ENCODE measurements at regions not wholly inside any gene's neighbourhood (a gene's known extent, or its start where the extent isn't known, plus 50 kb on each side); places are given as distances from the start of the nearest gene placed in this dataset.
"Not testable (repeated sequence)": the region's sequence is repeated elsewhere in the genome, so short reads cannot be mapped to it uniquely, and the experiment has no call there.

DNA sequence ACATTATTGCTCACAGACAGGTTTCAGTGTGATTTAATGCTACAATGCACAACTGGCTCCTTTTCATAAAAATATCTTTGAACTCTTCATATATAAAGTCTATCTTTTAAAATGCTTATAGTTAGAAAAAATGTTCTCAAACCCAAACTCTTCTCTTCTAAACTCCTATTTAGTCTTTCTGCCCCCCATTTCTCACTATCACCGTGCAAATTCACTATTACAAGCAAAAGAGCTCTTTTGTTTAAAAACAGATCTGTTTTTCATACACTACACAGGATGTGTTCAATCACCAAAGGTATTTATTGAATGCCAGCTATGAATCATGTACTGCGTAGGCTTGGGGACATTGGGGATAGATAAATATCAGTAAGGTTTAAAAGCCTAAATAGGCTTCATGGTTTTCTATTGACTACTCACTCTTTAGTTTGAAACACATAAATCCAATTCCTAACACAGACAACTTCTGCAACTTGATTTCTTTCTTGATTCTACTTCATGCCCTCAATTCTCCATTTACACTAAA lies 692.3 kb downstream of the C12orf50 start:
- TF ChIP-seq CTCF (IDR thresholded peaks at IDR 0.05), result no peak
- no peaks in the 10 kb centered on the region for H3K36me3 ChIP-seq (ENCODE audit: insufficient read depth, low read length)

DNA sequence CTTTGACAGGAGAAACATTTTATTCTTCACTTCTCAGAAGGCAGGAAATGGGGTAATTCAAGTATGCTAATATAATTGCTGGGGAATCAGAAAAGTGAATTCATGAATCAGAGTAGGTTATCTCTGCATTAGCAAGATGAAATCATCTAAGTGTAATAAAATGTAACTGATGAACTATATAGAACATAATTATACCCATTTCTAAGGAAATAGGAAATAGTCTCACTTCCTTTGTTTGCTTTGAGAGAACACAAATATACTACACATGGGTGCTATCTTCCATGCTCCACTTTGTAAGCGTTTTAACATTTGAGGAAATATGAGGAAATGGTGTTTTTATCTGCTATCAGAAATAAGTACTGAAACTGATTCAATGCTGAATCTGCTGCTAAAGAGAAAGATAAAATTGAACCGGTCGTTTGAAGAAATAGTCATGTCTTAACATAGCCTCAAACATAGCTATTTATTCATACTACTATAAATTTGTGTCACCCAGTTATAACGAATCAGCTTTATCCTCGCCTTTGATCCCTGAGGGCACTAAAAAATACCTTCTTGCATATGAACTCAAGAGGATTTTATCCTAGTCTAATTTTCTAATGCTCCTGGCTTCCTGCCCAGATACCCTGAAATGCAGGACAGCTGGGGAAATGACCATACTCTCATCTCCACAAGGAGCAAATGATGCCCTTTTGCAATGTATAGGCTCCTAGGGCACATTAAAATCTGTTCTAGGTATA lies 696.0 kb downstream of the C12orf50 start:
- no peak overlapping the region for H3K4me3 ChIP-seq (ENCODE audit: low read length)
- Mint-ChIP-seq H3K4me1 (ENCODE audit: low read depth) (no peaks in the 10 kb centered on the region), H3K36me3 (ENCODE audit: low read depth) (no peaks in the 10 kb centered on the region), H3K9me3 (no peaks in the 10 kb centered on the region), H3K4me3 (no peak overlapping the region), H3K27ac (no peak overlapping the region), H3K27me3 (no peaks in the 10 kb centered on the region)
- ChIA-PET POLR2A (no interaction called here), CTCF (no interaction called here)
- ATAC-seq (ENCODE audit: poor library complexity) (no peak), DNase-seq (no peak)
- H3K9me3 ChIP-seq (ENCODE audit: control insufficient read depth in 1 of 2, insufficient read depth in 1 of 2, low read length in 2 of 2), result peaks cover 0 to 15% of the 10 kb centered on the region in 2 experiments
- H3K4me1 ChIP-seq (ENCODE audit: insufficient read depth, low read length), result no peaks in the 10 kb centered on the region
- no peak for TF ChIP-seq CTCF (IDR thresholded peaks at IDR 0.05)
- H3K27ac ChIP-seq (ENCODE audit: low read depth in 1 of 2, low read length in 2 of 2), result no peak overlapping the region
- no peaks in the 10 kb centered on the region for H3K36me3 ChIP-seq (ENCODE audit: insufficient read depth, low read length)
- intact Hi-C loops (cut with DNase I, micrococcal nuclease), result no loop called here
- no peaks in the 10 kb centered on the region for H3K27me3 ChIP-seq (ENCODE audit: control insufficient read depth in 1 of 2, insufficient read depth in 2 of 2, low read length in 2 of 2)

More for the DNA sequence above, 692.3 kb downstream of the C12orf50 start:
- H3K27me3 Mint-ChIP-seq, result no peaks in the 10 kb centered on the region
- no peaks in the 10 kb centered on the region for H3K36me3 Mint-ChIP-seq (ENCODE audit: low read depth)
- Histone ChIP-seq H3K27me3 (ENCODE audit: control insufficient read depth in 1 of 2, insufficient read depth in 2 of 2, low read length in 2 of 2) (no peaks in the 10 kb centered on the region), H3K4me1 (ENCODE audit: insufficient read depth, low read length) (no peaks in the 10 kb centered on the region), H3K9me3 (ENCODE audit: control insufficient read depth in 1 of 2, insufficient read depth in 1 of 2, low read length in 2 of 2) (no peaks in the 10 kb centered on the region), H3K4me3 (ENCODE audit: low read length) (no peak overlapping the region), H3K27ac (ENCODE audit: low read depth in 1 of 2, low read length in 2 of 2) (no peak overlapping the region)
- no peak overlapping the region for H3K4me3 Mint-ChIP-seq
- ChIA-PET CTCF (no interaction called here), POLR2A (no interaction called here)
- DNase-seq (no peak), ATAC-seq (ENCODE audit: poor library complexity) (no peak)
- intact Hi-C loops (cut with DNase I, micrococcal nuclease), result no loop called here
- H3K27ac Mint-ChIP-seq, result no peak overlapping the region
- H3K4me1 Mint-ChIP-seq (ENCODE audit: low read depth), result no peaks in the 10 kb centered on the region
- H3K9me3 Mint-ChIP-seq, result no peaks in the 10 kb centered on the region

DNA sequence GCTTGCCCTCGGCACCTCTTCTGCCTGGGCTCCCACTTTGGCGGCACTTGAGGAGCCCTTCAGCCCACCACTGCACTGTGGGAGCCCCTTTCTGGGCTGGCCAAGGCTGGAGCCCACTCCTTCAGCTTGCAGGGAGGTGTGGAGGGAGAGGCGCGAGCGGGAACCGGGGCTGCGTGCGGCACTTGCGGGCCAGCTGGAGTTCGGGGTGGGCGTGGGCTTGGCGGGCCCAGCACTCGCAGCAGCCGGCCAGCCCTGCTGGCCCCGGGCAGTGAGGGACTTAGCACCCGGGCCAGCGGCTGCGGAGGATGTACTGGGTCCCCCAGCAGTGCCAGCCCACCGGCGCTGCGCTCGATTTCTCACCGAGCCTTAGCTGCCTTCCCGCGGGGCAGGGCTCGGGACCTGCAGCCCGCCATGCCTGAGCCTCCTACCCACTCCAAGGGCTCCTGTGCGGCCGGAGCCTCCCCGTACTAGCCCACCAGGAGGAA lies 699.1 kb downstream of the C12orf50 start:
- H3K27ac Mint-ChIP-seq; ATAC-seq (ENCODE audit: poor library complexity); H3K4me1 Mint-ChIP-seq (ENCODE audit: low read depth); H3K4me3 ChIP-seq (ENCODE audit: low read length); H3K27ac ChIP-seq (ENCODE audit: low read depth in 1 of 2, low read length in 2 of 2); H3K27me3 ChIP-seq (ENCODE audit: control insufficient read depth in 1 of 2, insufficient read depth in 2 of 2, low read length in 2 of 2); H3K4me1 ChIP-seq (ENCODE audit: insufficient read depth, low read length); DNase-seq; H3K4me3 Mint-ChIP-seq; H3K36me3 Mint-ChIP-seq (ENCODE audit: low read depth); H3K27me3 Mint-ChIP-seq; intact Hi-C loops (cut with DNase I, micrococcal nuclease); H3K9me3 Mint-ChIP-seq; POLR2A ChIA-PET; CTCF ChIA-PET; H3K36me3 ChIP-seq (ENCODE audit: insufficient read depth, low read length): not testable (repeated sequence)
- peaks cover 0 to 15% of the 10 kb centered on the region in 2 experiments for H3K9me3 ChIP-seq (ENCODE audit: control insufficient read depth in 1 of 2, insufficient read depth in 1 of 2, low read length in 2 of 2)

Measured in CD4-positive, alpha-beta T cell (primary cell).